ENCODE measurements at regions not wholly inside any gene's neighbourhood (a gene's known extent, or its start where the extent isn't known, plus 50 kb on each side); places are given as distances from the start of the nearest gene placed in this dataset.

GRCh38 chr2:15750822-15751329 lies 159.2 kb downstream of the DDX1 start:
- Histone ChIP-seq H3K9me3 (no peaks in the 10 kb centered on the region), H3K27me3 (peaks cover 0 to 4% (median 0%) of the 10 kb centered on the region in 3 donors), H3K27ac (no peak overlapping the region), H3K4me1 (peaks cover 0 to 26% (median 11%) of the 10 kb centered on the region in 4 donors), H3K4me3 (no peak overlapping the region), H3K36me3 (no peaks in the 10 kb centered on the region)
- 73 to 83% (median 76%) methylated on average over 3 of the region's 3 CpGs for WGBS, 5 donors
- no peak for DNase-seq
- intact Hi-C loops (cut with DNase I; ENCODE audit: low total_unique reads) = no loop called here
- TF ChIP-seq POLR2AphosphoS5 (IDR thresholded peaks at IDR 0.05) (no peak), EP300 (IDR thresholded peaks at IDR 0.05) (no peak), POLR2A (IDR thresholded peaks at IDR 0.05) (no peak), CTCF (IDR thresholded peaks at IDR 0.05) (no peak)

GRCh38 chr2:15751477-15751876 lies 159.8 kb downstream of the DDX1 start:
- intact Hi-C loops (cut with DNase I; ENCODE audit: low total_unique reads) = no loop called here
- Histone ChIP-seq H3K27ac (no peak overlapping the region), H3K9me3 (no peaks in the 10 kb centered on the region), H3K27me3 (peaks cover 0 to 4% (median 0%) of the 10 kb centered on the region in 3 donors), H3K4me3 (no peak overlapping the region), H3K4me1 (peaks cover 0 to 22% (median 8%) of the 10 kb centered on the region in 4 donors), H3K36me3 (no peaks in the 10 kb centered on the region)
- 76 to 88% (median 85%) methylated on average over 2 of the region's 2 CpGs for WGBS, 5 donors
- TF ChIP-seq EP300 (IDR thresholded peaks at IDR 0.05) (no peak), CTCF (IDR thresholded peaks at IDR 0.05) (no peak), POLR2A (IDR thresholded peaks at IDR 0.05) (no peak), POLR2AphosphoS5 (IDR thresholded peaks at IDR 0.05) (no peak)
- DNase-seq = no peak

GRCh38 chr2:15752552-15753232 lies 161.0 kb downstream of the DDX1 start:
- intact Hi-C loops (cut with DNase I; ENCODE audit: low total_unique reads) = no loop called here
- no peak for TF ChIP-seq EP300 (IDR thresholded peaks at IDR 0.05)
- no peak for TF ChIP-seq POLR2A (IDR thresholded peaks at IDR 0.05)
- no peak for TF ChIP-seq POLR2AphosphoS5 (IDR thresholded peaks at IDR 0.05)
- TF ChIP-seq CTCF (IDR thresholded peaks at IDR 0.05) = no peak
- DNase-seq = no peak
- H3K4me3 ChIP-seq = no peak overlapping the region
- no peaks in the 10 kb centered on the region for H3K36me3 ChIP-seq
- H3K9me3 ChIP-seq = no peaks in the 10 kb centered on the region
- H3K27ac ChIP-seq = no peak overlapping the region
- H3K27me3 ChIP-seq = peaks cover 0 to 4% (median 0%) of the 10 kb centered on the region in 3 donors
- 69 to 81% (median 73%) methylated on average over 2 of the region's 2 CpGs for WGBS, 5 donors
- peaks cover 0 to 18% (median 5%) of the 10 kb centered on the region in 4 donors for H3K4me1 ChIP-seq

- intact Hi-C loops (cut with DNase I; ENCODE audit: low total_unique reads) = no loop called here
- TF ChIP-seq POLR2AphosphoS5 (IDR thresholded peaks at IDR 0.05) (no peak), POLR2A (IDR thresholded peaks at IDR 0.05) (no peak), EP300 (IDR thresholded peaks at IDR 0.05) (no peak), CTCF (IDR thresholded peaks at IDR 0.05) (no peak)
- no peaks in the 10 kb centered on the region for H3K36me3 ChIP-seq
- peaks cover 0 to 1% (median under 1%) of the 10 kb centered on the region in 4 donors for H3K9me3 ChIP-seq
- DNase-seq = no peak
- H3K27ac ChIP-seq = no peak overlapping the region
- H3K4me1 ChIP-seq = peaks cover 0 to 14% (median 4%) of the 10 kb centered on the region in 4 donors
- no peaks in the 10 kb centered on the region for H3K27me3 ChIP-seq
- H3K4me3 ChIP-seq = no peak overlapping the region
- 65 to 83% (median 72%) methylated on average over 7 of the region's 7 CpGs for WGBS, 5 donors
Measured at GRCh38 chr2:15753233-15753798, 161.6 kb downstream of the DDX1 start.
